HG02840 (cell line): ENCODE measurements at regions not wholly inside any gene's neighbourhood (a gene's known extent, or its start where the extent isn't known, plus 50 kb on each side); places are given as distances from the start of the nearest gene placed in this dataset.

Source experiments
- ATAC-seq: cut with Tn5 transposase; IDR thresholded peaks from one replicate; pipeline ENCODE4 v1.9.1; 2021; ENCODE audit warnings: mild to moderate bottlenecking, moderate library complexity, moderate number of reproducible peaks; ENCODE audit not compliant: unreplicated experiment, low FRiP score

- ATAC-seq, result no peak
Observed at GRCh38 chr1:191290441-191290840, 812.8 kb upstream of the BRINP3 start.

- no peak for ATAC-seq
Observed at GRCh38 chr1:191305370-191305769, 827.7 kb upstream of the BRINP3 start.

- no peak for ATAC-seq
Observed at GRCh38 chr1:191306916-191307315, 829.3 kb upstream of the BRINP3 start.

GRCh38 chr1:191320062-191320461, 838.2 kb upstream of the RGS18 start:
- no peak for ATAC-seq

- no peak for ATAC-seq
Observed at GRCh38 chr1:191327868-191328267, 830.4 kb upstream of the RGS18 start.

- ATAC-seq, result no peak
Observed at GRCh38 chr1:191343816-191344215, 814.4 kb upstream of the RGS18 start.

- no peak for ATAC-seq
Observed at GRCh38 chr1:191346381-191346780, 811.9 kb upstream of the RGS18 start.

GRCh38 chr1:191348328-191348727, 809.9 kb upstream of the RGS18 start:
- ATAC-seq, result no peak

- ATAC-seq, result no peak
Observed at GRCh38 chr1:191350938-191351337, 807.3 kb upstream of the RGS18 start.

- no peak for ATAC-seq
Observed at GRCh38 chr1:191358724-191359123, 799.5 kb upstream of the RGS18 start.

- ATAC-seq, result no peak
Observed at GRCh38 chr1:191366686-191367085, 791.6 kb upstream of the RGS18 start.

- no peak for ATAC-seq
Observed at GRCh38 chr1:191368891-191369654, 789.2 kb upstream of the RGS18 start.

GRCh38 chr1:191371626-191372025, 786.6 kb upstream of the RGS18 start:
- ATAC-seq, result no peak

- ATAC-seq, result no peak
Observed at GRCh38 chr1:191388283-191388682, 770.0 kb upstream of the RGS18 start.

- ATAC-seq, result no peak
Observed at GRCh38 chr1:191396622-191397021, 761.6 kb upstream of the RGS18 start.

- no peak for ATAC-seq
Observed at GRCh38 chr1:191398551-191398950, 759.7 kb upstream of the RGS18 start.

- ATAC-seq, result no peak
Observed at GRCh38 chr1:191405417-191405816, 752.8 kb upstream of the RGS18 start.

GRCh38 chr1:191414981-191415640, 743.2 kb upstream of the RGS18 start:
- no peak for ATAC-seq

- ATAC-seq, result no peak
Observed at GRCh38 chr1:191419842-191420241, 738.4 kb upstream of the RGS18 start.

GRCh38 chr1:191427593-191427992, 730.7 kb upstream of the RGS18 start:
- no peak for ATAC-seq

- ATAC-seq, result no peak
Observed at GRCh38 chr1:191432817-191433216, 725.4 kb upstream of the RGS18 start.

GRCh38 chr1:191438979-191439378, 719.3 kb upstream of the RGS18 start:
- ATAC-seq, result no peak
